Upper lobe of right lung (tissue), 1 donor: ENCODE measurements at regions not wholly inside any gene's neighbourhood (a gene's known extent, or its start where the extent isn't known, plus 50 kb on each side); places are given as distances from the start of the nearest gene placed in this dataset.

ENCODE experiments used
- ATAC-seq: fragments of 200-7000 bp; cut with Tn5 transposase; one replicate; pipeline ENCODE4 v1.9.1; 2020; ENCODE audit warnings: mild to moderate bottlenecking, moderate library complexity
- DNase-seq: peaks from one replicate; pipeline ENCODE4 v3.0.0-alpha.2; 2020
- H3K27ac ChIP-seq: fragments of 200-600 bp; one replicate; pipeline ENCODE4 v1.8.0; 2022
- H3K27me3 ChIP-seq: fragments of 200-600 bp; one replicate; pipeline ENCODE4 v1.8.0; 2022; ENCODE audit warnings: mild to moderate bottlenecking
- H3K36me3 ChIP-seq: fragments of 200-600 bp; one replicate; pipeline ENCODE4 v1.8.0; 2022
- H3K4me1 ChIP-seq: fragments of 200-600 bp; one replicate; pipeline ENCODE4 v1.8.0; 2022
- H3K4me3 ChIP-seq: fragments of 200-600 bp; one replicate; pipeline ENCODE4 v1.8.0; 2022; ENCODE audit warnings: mild to moderate bottlenecking
- H3K9me3 ChIP-seq: fragments of 200-600 bp; one replicate; pipeline ENCODE4 v1.8.0; 2022
- intact Hi-C: fragments of 100-400 bp; cut with DNase I; formaldehyde crosslinking; loops from one replicate; pipeline ENCODE4 v1.11.0; 2022
- TF ChIP-seq, protein P1 (sequence below): fragments of 200-600 bp; IDR thresholded peaks from one replicate; pipeline ENCODE4 v1.8.0; 2022; ENCODE audit warnings: antibody characterized with exemption
- donor health status: DM: no; HTN: yes; CAD: no; lungs with severe emphysema.

- Histone ChIP-seq H3K9me3 (no peaks in the 10 kb centered on the region), H3K4me3 (no peak overlapping the region), H3K36me3 (no peaks in the 10 kb centered on the region), H3K27ac (no peak overlapping the region), H3K27me3 (no peaks in the 10 kb centered on the region), H3K4me1 (no peaks in the 10 kb centered on the region)
- ATAC-seq: peak; percentile 36
- TF ChIP-seq, protein P1, sequence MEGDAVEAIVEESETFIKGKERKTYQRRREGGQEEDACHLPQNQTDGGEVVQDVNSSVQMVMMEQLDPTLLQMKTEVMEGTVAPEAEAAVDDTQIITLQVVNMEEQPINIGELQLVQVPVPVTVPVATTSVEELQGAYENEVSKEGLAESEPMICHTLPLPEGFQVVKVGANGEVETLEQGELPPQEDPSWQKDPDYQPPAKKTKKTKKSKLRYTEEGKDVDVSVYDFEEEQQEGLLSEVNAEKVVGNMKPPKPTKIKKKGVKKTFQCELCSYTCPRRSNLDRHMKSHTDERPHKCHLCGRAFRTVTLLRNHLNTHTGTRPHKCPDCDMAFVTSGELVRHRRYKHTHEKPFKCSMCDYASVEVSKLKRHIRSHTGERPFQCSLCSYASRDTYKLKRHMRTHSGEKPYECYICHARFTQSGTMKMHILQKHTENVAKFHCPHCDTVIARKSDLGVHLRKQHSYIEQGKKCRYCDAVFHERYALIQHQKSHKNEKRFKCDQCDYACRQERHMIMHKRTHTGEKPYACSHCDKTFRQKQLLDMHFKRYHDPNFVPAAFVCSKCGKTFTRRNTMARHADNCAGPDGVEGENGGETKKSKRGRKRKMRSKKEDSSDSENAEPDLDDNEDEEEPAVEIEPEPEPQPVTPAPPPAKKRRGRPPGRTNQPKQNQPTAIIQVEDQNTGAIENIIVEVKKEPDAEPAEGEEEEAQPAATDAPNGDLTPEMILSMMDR: no peak
- no peak for DNase-seq
- intact Hi-C loops: no loop called here
These were observed 83.0 kb upstream of the FAR2 start for GRCh38 chr12:29066011-29066588.

DNA sequence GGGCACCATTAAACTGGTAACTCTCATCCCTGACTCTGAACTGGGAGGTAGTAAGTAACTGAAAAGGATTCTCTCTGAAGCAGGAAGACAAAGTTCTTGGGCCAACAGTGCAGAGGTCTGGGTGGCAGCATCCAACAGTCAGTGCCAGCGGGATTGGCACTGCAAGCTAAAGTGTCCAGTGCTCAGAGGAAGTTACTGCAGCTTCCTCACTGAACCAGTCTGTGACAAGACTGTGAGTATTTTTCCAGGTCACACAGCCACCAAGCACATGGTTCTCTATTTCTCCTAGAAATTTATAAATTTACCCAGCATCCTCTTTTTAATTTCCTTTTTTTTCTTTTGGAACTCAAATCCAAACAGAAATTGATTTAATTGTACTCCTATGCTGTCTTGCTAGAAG is 81.6 kb upstream of the FAR2 start:
- Histone ChIP-seq H3K4me3 (no peak overlapping the region), H3K9me3 (no peaks in the 10 kb centered on the region), H3K36me3 (no peaks in the 10 kb centered on the region), H3K27ac (no peak overlapping the region), H3K4me1 (no peaks in the 10 kb centered on the region), H3K27me3 (no peaks in the 10 kb centered on the region)
- peak; percentile 86 for ATAC-seq
- TF ChIP-seq, protein P1: no peak
- DNase-seq: no peak
- intact Hi-C loops: no loop called here

DNA sequence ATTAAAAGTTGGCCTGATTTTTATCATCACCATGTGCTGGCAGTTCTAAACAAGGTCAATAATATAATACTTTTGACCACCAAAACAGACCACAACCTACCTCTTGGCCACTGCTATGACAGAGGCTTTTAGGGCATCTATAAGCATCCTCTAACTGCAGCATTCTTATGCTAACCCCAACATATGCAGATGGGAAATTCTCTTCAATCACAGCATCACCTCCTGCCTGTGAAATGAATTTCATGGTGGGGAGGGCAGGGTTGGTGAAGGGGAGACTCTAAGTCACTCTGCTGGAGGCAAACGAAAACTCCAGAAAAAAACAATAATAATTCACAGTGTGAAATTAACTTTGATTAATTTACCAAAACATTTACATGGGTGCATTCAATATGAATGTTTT is 78.8 kb upstream of the FAR2 start:
- DNase-seq (no peak), ATAC-seq (no peak)
- intact Hi-C loops: no loop called here
- no peaks in the 10 kb centered on the region for H3K27me3 ChIP-seq
- H3K4me3 ChIP-seq: no peak overlapping the region
- no peaks in the 10 kb centered on the region for H3K36me3 ChIP-seq
- TF ChIP-seq, protein P1: no peak
- H3K27ac ChIP-seq: no peak overlapping the region
- no peaks in the 10 kb centered on the region for H3K9me3 ChIP-seq
- H3K4me1 ChIP-seq: no peaks in the 10 kb centered on the region

DNA sequence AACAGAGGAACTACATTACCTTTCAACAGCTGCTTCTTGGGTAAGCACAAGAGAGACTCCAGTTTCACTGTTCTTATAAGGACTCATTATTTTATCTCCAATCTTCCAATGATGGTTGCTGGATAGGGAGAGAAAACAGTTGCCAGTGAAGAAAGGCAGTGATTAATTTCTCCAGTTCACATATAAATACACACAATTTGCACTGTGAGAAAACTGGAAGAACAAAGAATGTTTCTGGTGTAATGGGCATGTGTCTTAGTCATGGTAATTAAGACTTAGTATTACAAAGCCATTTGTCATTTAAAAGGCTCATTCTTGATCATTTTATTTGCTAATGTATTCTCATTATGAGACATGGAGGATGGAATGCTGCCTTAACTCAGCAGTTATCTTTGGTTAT is 78.0 kb upstream of the FAR2 start:
- H3K4me3 ChIP-seq: no peak overlapping the region
- no peaks in the 10 kb centered on the region for H3K9me3 ChIP-seq
- no peaks in the 10 kb centered on the region for H3K4me1 ChIP-seq
- H3K36me3 ChIP-seq: no peaks in the 10 kb centered on the region
- TF ChIP-seq, protein P1: no peak
- DNase-seq: no peak
- no peak for ATAC-seq
- H3K27ac ChIP-seq: no peak overlapping the region
- H3K27me3 ChIP-seq: no peaks in the 10 kb centered on the region
- intact Hi-C loops: no loop called here

GRCh38 chr12:29072631-29073030 is 76.4 kb upstream of the FAR2 start:
- Histone ChIP-seq H3K4me3 (no peak overlapping the region), H3K27ac (no peak overlapping the region), H3K27me3 (no peaks in the 10 kb centered on the region), H3K36me3 (no peaks in the 10 kb centered on the region), H3K4me1 (no peaks in the 10 kb centered on the region), H3K9me3 (no peaks in the 10 kb centered on the region)
- intact Hi-C loops: no loop called here
- TF ChIP-seq, protein P1: no peak
- DNase-seq: no peak
- no peak for ATAC-seq
